ENCODE measurements at regions not wholly inside any gene's neighbourhood (a gene's known extent, or its start where the extent isn't known, plus 50 kb on each side); places are given as distances from the start of the nearest gene placed in this dataset.
A peak's percentile ranks its signal among the peaks of the same experiment; 100 is the strongest.

DNA sequence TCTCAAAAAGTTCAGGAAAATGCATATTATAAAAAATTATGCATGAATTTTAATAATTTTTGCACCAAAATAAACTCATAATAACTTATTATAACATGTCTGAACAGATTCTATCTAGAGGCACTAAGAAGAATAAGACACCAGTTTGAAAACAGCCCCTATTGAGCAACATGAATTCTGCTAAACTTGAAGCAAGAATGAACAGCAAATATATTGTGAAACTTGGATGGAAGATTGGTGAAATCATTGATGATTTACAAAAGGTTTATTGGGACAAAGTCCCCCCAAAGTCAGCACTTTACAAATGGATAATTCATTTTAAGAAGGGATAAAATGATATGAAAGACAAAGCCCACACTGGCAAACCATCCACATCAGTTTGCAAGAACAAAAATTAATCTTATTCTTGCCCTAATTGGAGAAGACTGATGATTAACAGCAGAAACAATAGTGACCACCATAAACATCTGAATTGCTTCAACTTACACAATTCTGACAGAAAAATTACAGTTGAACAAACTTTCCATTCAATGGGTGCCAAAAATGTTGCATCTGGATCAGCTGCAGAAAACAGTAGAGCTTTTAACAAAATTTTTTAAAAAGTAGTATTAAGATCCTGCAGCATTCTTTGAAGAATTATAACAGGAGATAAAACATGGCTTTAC, 257.5 kb upstream of the FAT3 start:
- peak in 1 of 4 donors; percentile 25 for DNase-seq (ENCODE audit: low read depth in 4 of 4, low spot score in 3 of 4)

DNA sequence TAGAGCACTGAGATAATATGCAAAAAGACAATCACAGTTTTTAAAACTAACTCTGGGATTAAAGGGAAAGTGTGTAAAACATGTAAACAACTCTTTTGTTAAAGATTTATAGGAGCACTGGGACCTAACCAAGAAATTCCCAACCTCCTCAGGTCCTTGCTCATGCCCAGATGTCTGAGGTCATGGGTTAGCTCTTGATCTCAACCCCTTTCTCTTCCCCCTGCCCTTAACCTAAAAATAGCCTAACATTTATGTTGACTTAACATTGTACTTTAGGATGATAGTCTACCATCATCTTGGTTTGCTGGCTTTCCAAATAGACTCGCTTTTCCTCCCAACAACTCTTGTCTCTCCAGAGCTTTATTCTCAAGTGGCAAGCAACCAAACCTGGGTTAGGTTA, 258.2 kb upstream of the FAT3 start:
- no peak for DNase-seq (ENCODE audit: low read depth in 4 of 4, low spot score in 3 of 4)

DNA sequence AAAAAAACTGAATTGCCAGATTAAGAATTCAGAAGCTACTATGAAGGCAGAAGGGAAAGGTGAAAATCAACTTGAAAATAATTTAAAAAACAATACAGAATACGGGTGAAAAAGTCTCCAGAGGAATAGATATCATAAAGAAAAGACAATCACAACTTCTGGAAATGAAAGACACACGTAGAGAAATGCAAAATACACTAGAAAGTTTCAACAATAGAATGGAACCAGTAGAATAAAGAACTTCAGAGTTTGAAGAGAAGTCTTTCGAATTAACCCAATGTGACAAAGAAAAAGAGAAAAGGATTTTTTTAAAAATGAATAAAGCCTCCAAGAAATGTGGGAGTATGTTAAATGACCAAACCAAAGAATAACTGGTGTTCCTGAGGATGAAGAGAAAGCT, 263.8 kb upstream of the FAT3 start:
- no peak for DNase-seq (ENCODE audit: low read depth in 4 of 4, low spot score in 3 of 4)

DNA sequence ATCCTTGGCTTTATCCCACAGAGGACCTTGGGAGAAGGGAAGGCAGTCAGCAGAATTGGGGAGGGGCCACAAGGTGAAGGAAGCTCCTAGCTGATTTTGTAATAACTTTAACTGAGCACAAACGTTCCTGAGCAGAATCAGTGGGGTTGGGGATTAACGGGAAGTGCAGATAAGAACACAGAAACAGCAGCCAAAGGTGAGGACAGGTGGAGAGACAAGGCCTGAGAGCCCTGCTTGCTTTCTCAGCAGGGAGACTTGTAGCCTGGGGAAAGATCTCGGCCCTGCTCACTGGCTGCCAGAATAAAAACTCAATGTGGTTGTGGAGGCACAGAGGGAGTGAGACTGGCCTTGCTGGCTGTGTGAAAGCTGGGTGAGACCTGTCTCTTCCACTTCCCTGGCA, 265.2 kb upstream of the FAT3 start:
- DNase-seq (ENCODE audit: low read depth in 4 of 4, low spot score in 3 of 4) = no peak

DNA sequence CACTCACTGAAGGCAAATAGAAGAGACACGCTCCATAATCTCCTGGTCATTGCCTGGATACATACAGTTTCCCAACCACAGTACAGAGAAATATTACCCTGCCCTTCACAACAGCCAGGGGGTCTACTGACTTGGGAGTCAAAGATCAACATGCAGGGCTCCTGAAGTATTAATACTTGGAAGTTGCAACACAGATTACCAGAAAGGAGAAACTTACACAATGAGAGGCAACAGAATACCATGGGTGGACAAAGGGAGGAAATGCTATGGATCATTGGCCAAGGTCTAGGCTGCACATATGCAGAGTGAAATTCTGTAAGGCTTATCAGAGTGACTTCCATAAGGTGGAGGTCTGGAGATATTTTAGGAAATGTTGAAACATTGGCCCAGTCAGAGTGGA, 267.9 kb upstream of the FAT3 start:
- DNase-seq (ENCODE audit: low read depth in 4 of 4, low spot score in 3 of 4) = no peak

DNA sequence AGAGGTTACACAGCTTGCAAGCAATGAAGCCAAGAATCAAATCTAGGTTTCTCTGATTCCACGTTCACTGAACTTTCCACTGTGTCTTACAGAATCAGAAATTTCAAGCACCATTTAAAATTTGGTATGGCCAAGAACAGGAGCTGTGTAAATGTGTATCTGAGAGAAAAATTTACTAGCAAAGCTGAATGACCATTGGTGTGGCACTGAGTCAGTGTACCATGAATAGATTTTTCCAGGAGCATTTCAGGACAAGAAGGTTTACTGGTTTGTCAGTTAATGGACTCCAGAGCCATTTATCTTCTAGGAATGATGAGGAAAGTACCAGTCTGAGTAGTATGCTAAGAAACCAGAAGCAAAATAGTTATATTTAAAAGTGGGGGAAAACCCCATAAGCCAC, 269.4 kb upstream of the FAT3 start:
- no peak for DNase-seq (ENCODE audit: low read depth in 4 of 4, low spot score in 3 of 4)

DNA sequence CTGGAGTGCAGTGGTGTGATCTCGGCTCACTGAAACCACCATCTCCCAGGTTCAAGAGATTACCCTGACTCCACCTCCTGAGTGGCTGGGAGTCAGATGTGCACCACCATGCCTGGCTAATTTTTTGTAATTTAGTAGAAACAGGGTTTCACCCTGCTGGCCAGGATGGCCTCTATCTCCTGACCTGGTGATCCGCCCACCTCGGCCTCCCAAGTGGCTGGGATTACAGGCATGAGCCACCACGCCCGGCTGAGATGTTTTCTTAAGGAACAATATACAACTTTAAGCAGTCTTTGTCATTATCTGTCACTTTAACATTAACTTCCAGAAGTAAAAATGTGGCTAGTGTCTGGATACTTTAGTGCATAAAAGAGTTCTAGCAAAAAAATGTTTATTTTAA, 272.6 kb upstream of the FAT3 start:
- DNase-seq (ENCODE audit: low read depth in 4 of 4, low spot score in 3 of 4) = no peak

DNA sequence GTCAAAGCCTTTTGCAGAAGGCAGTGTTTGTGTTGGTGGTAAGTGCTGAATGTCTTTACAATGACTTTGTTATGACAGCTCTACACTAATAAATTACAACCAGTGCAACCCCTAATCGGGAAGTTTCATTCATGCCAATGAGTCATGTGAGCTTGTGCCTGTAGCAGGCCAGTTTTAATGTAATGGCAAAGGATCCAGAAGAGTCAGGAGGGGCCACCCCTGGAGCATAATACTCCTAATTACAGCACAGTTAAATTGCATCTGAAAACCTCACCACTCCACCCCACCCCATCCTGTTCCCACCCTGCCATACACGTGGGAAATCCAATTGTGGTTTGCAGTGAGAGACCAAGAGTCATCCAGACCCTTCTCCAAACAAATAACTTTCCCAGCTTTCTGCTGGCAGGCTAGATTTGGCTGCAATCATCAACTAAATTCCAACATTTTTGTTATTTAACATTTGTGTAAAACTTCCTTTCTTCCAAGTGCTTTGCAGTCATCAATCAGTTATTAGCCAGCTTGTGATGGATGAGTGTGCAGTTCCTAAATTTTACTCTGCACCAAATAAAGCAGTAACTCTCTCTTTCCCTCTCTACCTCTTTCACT, 277.3 kb upstream of the FAT3 start:
- no peak for DNase-seq (ENCODE audit: low read depth in 4 of 4, low spot score in 3 of 4)

DNA sequence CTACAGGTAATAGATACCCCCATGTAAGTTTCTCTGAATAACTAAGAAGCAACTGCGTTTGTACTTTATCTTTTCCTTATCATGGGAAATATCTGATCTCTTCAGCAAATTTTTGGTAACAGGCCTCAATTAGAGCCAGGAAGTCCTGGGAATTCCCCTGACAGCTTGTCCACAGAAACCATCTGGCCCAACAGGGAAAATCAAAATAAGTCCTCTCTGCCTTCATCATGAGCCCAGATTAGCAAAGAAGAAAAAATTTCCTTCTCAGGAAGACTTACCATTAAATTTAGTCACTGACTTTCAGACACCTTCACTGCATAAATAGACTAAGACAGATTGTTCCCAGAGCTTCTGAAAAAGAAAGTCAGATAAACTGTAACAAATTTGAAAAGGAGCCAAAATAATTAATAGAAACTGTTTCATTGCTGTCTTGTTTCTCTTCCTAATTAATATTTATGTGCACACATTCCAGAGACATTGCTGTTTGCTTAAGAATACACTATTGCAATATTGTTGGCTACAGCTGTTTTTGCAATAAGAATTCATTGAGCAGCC, 278.1 kb upstream of the FAT3 start:
- DNase-seq (ENCODE audit: low read depth in 4 of 4, low spot score in 3 of 4) = peak in 1 of 4 donors; percentile 52

DNA sequence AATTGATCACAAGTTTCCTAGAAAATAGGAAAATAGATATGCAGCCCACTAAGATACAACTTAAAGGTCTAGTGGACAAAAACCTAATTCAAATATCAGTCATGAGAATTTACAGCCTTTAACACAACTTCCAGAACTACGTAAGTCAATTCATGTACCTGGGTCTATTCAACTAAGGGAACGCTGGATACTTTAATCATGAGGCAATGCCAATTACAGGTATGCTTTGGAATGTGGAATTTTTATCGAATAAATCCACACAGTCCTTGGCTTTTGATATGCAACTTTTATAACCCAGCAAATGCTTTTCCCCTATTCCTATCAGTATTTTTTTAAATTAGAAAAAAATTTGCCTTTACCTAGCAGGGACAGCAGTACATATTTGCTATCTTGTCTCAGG, 289.5 kb upstream of the FAT3 start:
- DNase-seq (ENCODE audit: low read depth in 4 of 4, low spot score in 3 of 4) = no peak

DNA sequence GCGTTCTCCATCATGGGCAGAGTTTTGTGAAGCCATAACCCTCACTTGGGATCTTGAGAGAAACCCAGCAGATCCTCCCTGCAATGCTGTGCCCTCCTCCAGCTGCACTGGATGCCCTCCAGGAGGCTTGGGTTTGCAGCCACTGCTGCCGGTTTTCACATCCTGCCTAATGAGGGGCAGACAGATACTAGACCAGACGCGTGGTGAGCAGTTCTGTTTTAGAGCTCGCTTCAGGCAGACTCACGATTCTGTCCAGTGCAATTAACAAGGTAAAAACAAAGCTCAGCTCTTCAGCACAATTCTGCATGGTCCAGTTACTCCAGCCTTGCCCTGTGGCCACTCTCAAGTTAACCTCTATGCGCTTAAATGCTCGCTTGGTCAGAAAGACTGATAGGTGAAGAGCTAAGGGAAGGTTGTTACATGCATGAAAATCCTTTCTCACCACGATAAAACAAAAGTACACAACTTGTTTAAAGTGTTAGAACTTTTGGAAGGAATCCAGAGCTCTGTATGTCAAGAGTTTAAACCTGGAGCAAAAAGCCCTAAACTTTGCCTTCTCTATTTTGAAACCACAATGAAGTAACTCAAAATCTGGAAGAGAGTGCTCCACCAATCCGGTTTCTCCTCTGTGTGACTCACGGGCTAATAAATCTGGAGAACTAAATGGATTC, 292.3 kb upstream of the FAT3 start:
- DNase-seq (ENCODE audit: low read depth in 4 of 4, low spot score in 3 of 4) = no peak

DNA sequence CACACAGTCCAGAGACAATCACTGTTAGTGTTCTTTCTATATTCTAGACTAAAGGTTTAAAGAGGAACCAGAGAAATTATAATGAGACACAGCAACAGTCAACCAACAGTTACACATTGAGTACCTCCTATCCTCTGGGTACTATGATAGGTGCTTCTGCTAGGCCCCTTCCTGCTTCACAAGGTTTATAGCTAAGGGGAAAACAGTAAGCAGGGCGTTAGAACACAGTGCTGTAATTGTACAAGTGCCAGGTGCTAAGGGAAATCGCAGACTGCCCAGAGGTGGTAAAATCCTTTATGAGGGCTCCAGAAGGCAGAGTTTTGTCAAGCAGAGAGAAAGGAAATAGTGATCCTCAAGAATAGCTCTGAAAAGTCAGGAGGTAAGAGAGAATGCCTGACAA, 297.2 kb upstream of the FAT3 start:
- no peak for DNase-seq (ENCODE audit: low read depth in 4 of 4, low spot score in 3 of 4)

DNA sequence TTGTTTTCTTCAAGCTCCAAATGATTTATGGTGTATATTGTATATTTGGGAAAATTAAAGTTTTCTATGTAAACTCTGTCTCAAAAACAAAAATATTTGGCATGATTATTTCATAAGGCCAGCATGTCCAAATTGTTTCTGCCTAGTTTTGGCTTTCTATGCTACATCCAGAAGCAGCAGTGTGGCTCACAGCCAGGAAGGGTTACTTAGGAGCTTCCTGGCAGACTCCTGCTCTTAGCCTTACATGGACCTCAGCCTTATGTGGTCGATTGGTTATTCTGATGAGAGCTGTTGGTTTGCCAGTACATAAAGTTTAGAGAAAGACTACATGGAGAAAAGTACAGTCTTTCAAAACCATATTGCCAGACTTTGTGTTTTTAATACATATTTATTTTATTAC, 297.7 kb upstream of the FAT3 start:
- DNase-seq (ENCODE audit: low read depth in 4 of 4, low spot score in 3 of 4) = no peak

DNA sequence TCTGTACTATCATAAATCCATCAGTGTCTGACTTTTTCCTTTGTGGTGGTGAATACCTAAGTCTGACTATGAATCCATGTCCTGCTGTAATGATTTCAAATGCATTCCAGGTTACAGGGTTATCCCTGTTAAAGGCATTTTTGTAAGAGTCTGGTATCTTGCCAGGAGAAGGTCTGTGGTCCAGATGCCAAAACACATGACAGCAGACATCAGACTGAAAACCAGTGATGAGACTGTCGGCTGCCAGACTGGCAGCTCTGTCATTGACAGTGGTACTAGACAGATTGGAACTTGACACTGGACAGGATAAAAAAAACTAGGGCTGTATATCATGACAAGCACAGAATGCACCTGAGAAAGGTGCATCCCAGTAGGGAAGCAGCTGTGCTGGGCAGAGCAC, 301.8 kb upstream of the FAT3 start:
- no peak for DNase-seq (ENCODE audit: low read depth in 4 of 4, low spot score in 3 of 4)

DNA sequence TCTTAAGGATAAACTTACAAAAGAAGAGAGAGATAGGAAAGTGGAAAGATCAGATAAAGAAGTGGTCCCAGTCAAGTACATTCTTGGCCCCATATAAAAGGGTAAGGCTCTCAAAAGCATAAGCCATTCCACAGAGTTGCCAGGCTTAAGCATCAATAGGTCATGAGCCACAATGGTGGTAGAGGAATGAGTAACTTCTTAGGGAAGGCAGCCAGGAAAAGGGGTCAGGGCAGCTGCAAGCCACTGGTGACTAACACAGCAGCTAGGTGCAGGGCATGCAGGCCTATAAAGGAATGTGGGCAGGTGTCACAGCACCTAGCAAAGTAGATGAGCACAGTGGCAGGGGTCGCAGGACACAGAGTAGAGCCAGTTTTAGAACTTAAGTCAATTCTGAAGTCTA, 302.6 kb upstream of the FAT3 start:
- no peak for DNase-seq (ENCODE audit: low read depth in 4 of 4, low spot score in 3 of 4)

DNA sequence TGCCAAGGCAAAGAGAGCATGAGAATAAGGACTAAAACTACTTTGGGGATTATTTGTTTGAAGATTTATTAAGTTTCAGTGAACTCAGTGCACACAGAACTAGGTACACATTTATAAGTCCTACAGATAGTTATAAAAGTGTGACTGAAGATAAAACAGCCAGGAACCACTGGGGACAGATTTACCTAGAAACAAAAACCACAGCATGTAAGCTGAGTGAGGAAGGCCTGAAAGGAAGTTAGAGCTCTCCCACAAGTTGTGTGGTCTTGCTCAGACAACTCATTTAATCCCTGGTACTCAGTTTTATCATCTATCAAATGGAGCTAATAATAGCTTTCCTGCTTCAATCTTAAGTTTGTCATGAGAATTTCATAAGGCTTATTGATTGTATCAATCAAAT, 311.2 kb upstream of the FAT3 start:
- DNase-seq (ENCODE audit: low read depth in 4 of 4, low spot score in 3 of 4) = no peak

DNA sequence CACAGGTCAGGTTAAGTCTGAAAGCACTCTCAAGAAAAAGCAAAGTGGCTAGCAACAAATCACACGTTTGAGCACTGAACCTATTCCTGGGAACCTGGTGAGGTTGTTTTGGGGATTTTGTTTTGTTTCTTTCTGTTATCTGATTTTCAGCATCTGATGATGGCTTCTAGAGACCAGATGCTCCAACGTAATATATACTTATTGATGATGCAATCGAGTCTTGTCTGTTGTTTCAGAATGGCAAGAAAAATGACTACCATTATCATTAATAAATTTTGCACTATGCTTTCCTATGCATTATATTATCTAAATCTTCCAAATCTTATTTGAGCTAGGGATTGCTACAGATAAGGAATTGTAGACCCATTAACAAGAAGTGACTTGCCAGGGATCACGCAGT, 312.3 kb upstream of the FAT3 start:
- no peak for DNase-seq (ENCODE audit: low read depth in 4 of 4, low spot score in 3 of 4)

DNA sequence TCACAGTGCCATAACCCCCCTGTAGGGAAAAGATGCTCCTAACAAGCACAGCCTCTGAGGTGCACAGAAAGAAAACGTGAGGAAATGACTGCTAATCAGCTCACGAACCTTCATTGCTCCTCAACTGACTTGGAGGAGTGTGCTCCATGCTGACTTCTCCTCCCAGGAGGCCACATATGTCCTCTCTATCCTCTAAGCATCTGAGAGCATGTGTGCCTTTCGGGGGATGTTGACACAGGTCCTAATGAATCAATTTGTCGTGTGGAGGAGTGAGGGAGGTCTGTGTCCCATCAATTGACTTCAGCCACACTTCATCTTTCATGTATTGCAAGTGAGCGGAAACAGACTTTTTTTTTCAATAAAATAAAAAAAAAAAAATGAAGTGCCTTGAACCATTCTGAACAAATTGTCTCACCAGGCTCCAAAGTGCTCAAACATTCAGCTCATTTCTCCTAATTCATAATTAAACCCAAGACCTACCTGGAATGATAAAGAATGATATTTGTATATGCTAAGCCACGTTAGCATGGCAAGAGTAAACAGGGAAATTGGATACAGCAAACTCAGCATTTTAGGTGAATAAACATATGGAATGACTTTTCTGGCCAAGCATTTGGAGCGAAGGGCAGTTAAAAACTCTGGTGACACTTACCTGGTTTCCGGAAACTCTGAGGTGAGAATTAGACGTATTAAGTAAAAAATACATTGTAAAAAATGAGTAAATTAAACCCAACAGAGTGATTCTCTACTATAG, 317.6 kb upstream of the FAT3 start:
- no peak for DNase-seq (ENCODE audit: low read depth in 4 of 4, low spot score in 3 of 4)

DNA sequence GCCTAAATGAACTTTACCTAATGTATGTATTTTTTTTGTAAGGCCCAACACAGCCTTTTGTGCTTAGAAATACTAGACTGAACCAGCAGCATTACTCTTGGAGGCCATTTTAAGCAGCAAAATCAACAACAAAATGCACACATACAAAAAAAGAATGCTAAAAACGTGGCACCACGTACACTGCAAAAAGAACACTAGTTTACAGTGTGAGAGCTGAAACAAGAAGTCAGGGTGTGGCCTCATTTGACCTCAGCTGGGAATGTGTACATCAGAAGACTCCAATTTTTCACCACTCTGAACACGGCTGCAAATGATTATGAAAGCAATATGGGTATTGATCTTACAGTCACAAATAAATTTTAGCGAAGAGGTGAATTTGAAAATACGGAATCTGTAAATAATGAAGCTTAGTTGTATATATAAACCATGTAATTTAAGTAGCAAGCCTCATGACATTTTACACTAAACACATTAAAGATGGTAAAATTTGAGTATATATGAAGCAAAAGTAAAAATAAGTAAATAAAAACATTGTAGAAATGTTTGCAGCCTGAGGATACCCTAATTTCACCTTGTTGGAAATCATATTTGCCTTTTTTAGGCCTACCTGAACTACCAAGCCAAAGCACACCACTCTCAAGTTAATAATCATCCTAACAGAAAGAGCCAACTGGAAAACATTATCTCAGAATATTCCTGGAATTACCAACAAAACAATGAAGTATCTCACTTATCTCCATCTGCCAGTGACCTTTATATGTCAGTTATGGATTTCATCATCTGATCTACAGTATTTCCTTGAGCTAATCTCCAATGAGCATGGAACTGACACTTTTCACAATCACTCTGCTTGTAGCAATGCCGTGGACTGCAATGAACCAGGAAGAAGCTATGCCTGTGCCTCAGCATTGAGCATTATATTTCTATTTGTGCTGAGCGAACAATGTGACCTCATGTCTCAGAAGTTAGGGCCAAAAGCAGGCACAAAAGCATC, 319.5 kb upstream of the FAT3 start:
- no peak for DNase-seq (ENCODE audit: low read depth in 4 of 4, low spot score in 3 of 4)

DNA sequence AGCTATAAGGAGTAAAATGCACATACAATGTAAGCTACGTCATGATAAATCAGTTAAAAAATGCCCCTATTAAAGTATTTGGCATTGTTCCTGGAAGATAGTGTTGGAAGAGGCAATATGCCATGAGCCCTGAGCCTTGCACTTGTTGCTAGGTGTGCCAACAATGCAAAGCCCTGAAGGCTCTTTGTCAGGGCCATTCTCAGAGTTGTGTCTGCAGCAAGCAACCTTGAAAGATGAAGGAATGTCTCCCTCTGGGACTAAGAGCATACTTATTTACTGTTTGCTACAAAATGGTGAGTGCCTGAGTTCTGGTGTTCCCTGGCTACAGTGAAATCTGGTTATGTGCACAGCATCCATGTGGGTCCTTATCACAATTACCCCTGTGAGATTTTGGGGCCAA, 322.3 kb upstream of the FAT3 start:
- no peak for DNase-seq (ENCODE audit: low read depth in 4 of 4, low spot score in 3 of 4)
